Skeletal muscle cell (primary cell): ENCODE measurements at regions not wholly inside any gene's neighbourhood (a gene's known extent, or its start where the extent isn't known, plus 50 kb on each side); places are given as distances from the start of the nearest gene placed in this dataset.
A peak's percentile ranks its signal among the peaks of the same experiment; 100 is the strongest.
"Not testable (repeated sequence)": the region's sequence is repeated elsewhere in the genome, so short reads cannot be mapped to it uniquely, and the experiment has no call there.

Experiments
- DNase-seq: peaks from one replicate; pipeline ENCODE4 v3.0.0-alpha.2; 2010; ENCODE audit warnings: low read depth
- H3K4me3 ChIP-seq: 2 replicates; pipeline ENCODE4 v1.5.1; 2011; ENCODE audit warnings: low read depth, mild to moderate bottlenecking, control low read depth, low read length, moderate library complexity

- H3K4me3 ChIP-seq: no peak overlapping the region
- no peak for DNase-seq
Observed at GRCh38 chr1:172717722-172718465, 59.0 kb downstream of the FASLG start.

- no peak overlapping the region for H3K4me3 ChIP-seq
- DNase-seq: no peak
Observed at GRCh38 chr1:172719066-172719627, 60.2 kb downstream of the FASLG start.

GRCh38 chr1:172719694-172720138, 60.8 kb downstream of the FASLG start:
- DNase-seq: no peak
- no peak overlapping the region for H3K4me3 ChIP-seq

- no peak for DNase-seq
- no peak overlapping the region for H3K4me3 ChIP-seq
Observed at GRCh38 chr1:172720339-172720738, 61.4 kb downstream of the FASLG start.

GRCh38 chr1:172723251-172723650, 64.3 kb downstream of the FASLG start:
- no peak overlapping the region for H3K4me3 ChIP-seq
- DNase-seq: no peak

- no peak for DNase-seq
- H3K4me3 ChIP-seq: no peak overlapping the region
Observed at GRCh38 chr1:172724232-172724631, 65.3 kb downstream of the FASLG start.

- H3K4me3 ChIP-seq: no peak overlapping the region
- DNase-seq: no peak
Observed at GRCh38 chr1:172724765-172725613, 66.1 kb downstream of the FASLG start.

- DNase-seq: no peak
- H3K4me3 ChIP-seq: no peak overlapping the region
Observed at GRCh38 chr1:172726740-172727139, 67.8 kb downstream of the FASLG start.

GRCh38 chr1:172727275-172727857, 68.5 kb downstream of the FASLG start:
- DNase-seq: no peak
- H3K4me3 ChIP-seq: no peak overlapping the region

GRCh38 chr1:172727956-172728603, 69.2 kb downstream of the FASLG start:
- no peak for DNase-seq

GRCh38 chr1:172728705-172729104, 69.8 kb downstream of the FASLG start:
- H3K4me3 ChIP-seq, DNase-seq: not testable (repeated sequence)

More at GRCh38 chr1:172727956-172728603, 69.2 kb downstream of the FASLG start:
- H3K4me3 ChIP-seq: no peak overlapping the region

- H3K4me3 ChIP-seq: no peak overlapping the region
- no peak for DNase-seq
Observed at GRCh38 chr1:172732427-172732826, 73.5 kb downstream of the FASLG start.

- DNase-seq: no peak
- no peak overlapping the region for H3K4me3 ChIP-seq
Observed at GRCh38 chr1:172733815-172734214, 74.9 kb downstream of the FASLG start.

GRCh38 chr1:172738389-172738788, 79.5 kb downstream of the FASLG start:
- DNase-seq: no peak
- H3K4me3 ChIP-seq: no peak overlapping the region

- no peak overlapping the region for H3K4me3 ChIP-seq
- DNase-seq: no peak
Observed at GRCh38 chr1:172742599-172743500, 83.9 kb downstream of the FASLG start.

- peak; percentile 75 for DNase-seq
- no peak overlapping the region for H3K4me3 ChIP-seq
Observed at GRCh38 chr1:172745014-172745413, 86.1 kb downstream of the FASLG start.

GRCh38 chr1:172746091-172746949, 87.4 kb downstream of the FASLG start:
- no peak overlapping the region for H3K4me3 ChIP-seq
- DNase-seq: peak; percentile 99

- H3K4me3 ChIP-seq: no peak overlapping the region
Observed at GRCh38 chr1:172748201-172748600, 89.3 kb downstream of the FASLG start.

More at GRCh38 chr1:172748201-172748600, 89.3 kb downstream of the FASLG start:
- DNase-seq: no peak
